ENCODE measurements at regions not wholly inside any gene's neighbourhood (a gene's known extent, or its start where the extent isn't known, plus 50 kb on each side); places are given as distances from the start of the nearest gene placed in this dataset.

- Histone ChIP-seq H3K27me3 (peaks cover 5% of the 10 kb centered on the region), H3K27ac (no peak overlapping the region), H3K4me1 (ENCODE audit: low read depth) (no peaks in the 10 kb centered on the region), H3K4me3 (no peak overlapping the region), H3K36me3 (no peaks in the 10 kb centered on the region), H3K9me3 (ENCODE audit: low read depth) (no peaks in the 10 kb centered on the region)
- TF ChIP-seq CTCF (IDR thresholded peaks at IDR 0.05; ENCODE audit: low read depth, low read length), result no peak
- no peak for DNase-seq (ENCODE audit: low read depth in 1 of 2, low spot score in 1 of 2)
Observed at GRCh38 chr2:172339371-172340010, 87.9 kb upstream of the ITGA6 start.

GRCh38 chr2:172340394-172340793 is 87.0 kb upstream of the ITGA6 start:
- Histone ChIP-seq H3K4me3 (no peak overlapping the region), H3K9me3 (ENCODE audit: low read depth) (no peaks in the 10 kb centered on the region), H3K27me3 (no peaks in the 10 kb centered on the region), H3K36me3 (no peaks in the 10 kb centered on the region), H3K4me1 (ENCODE audit: low read depth) (no peaks in the 10 kb centered on the region), H3K27ac (no peak overlapping the region)
- DNase-seq (ENCODE audit: low read depth in 1 of 2, low spot score in 1 of 2), result no peak
- TF ChIP-seq CTCF (IDR thresholded peaks at IDR 0.05; ENCODE audit: low read depth, low read length), result no peak

- no peak for DNase-seq (ENCODE audit: low read depth in 1 of 2, low spot score in 1 of 2)
Observed at GRCh38 chr2:172342078-172342477, 85.3 kb upstream of the ITGA6 start.

GRCh38 chr2:172342611-172343010 is 84.8 kb upstream of the ITGA6 start:
- no peak overlapping the region for H3K4me3 ChIP-seq
- DNase-seq (ENCODE audit: low read depth in 1 of 2, low spot score in 1 of 2), result peak in 1 of 2 donors; percentile 17
- H3K27ac ChIP-seq, result no peak overlapping the region
- H3K4me1 ChIP-seq (ENCODE audit: low read depth), result no peaks in the 10 kb centered on the region
- no peaks in the 10 kb centered on the region for H3K27me3 ChIP-seq
- no peaks in the 10 kb centered on the region for H3K36me3 ChIP-seq
- H3K9me3 ChIP-seq (ENCODE audit: low read depth), result no peaks in the 10 kb centered on the region
- no peak for TF ChIP-seq CTCF (IDR thresholded peaks at IDR 0.05; ENCODE audit: low read depth, low read length)

More at GRCh38 chr2:172342078-172342477, 85.3 kb upstream of the ITGA6 start:
- TF ChIP-seq CTCF (IDR thresholded peaks at IDR 0.05; ENCODE audit: low read depth, low read length), result no peak
- Histone ChIP-seq H3K4me3 (no peak overlapping the region), H3K4me1 (ENCODE audit: low read depth) (no peaks in the 10 kb centered on the region), H3K27ac (no peak overlapping the region), H3K27me3 (no peaks in the 10 kb centered on the region), H3K9me3 (ENCODE audit: low read depth) (no peaks in the 10 kb centered on the region), H3K36me3 (no peaks in the 10 kb centered on the region)

GRCh38 chr2:172344159-172344558 is 83.2 kb upstream of the ITGA6 start:
- TF ChIP-seq CTCF (IDR thresholded peaks at IDR 0.05; ENCODE audit: low read depth, low read length), result no peak

More at GRCh38 chr2:172344159-172344558, 83.2 kb upstream of the ITGA6 start:
- Histone ChIP-seq H3K27ac (no peak overlapping the region), H3K4me3 (no peak overlapping the region), H3K9me3 (ENCODE audit: low read depth) (no peaks in the 10 kb centered on the region), H3K4me1 (ENCODE audit: low read depth) (no peaks in the 10 kb centered on the region), H3K27me3 (no peaks in the 10 kb centered on the region), H3K36me3 (no peaks in the 10 kb centered on the region)
- no peak for DNase-seq (ENCODE audit: low read depth in 1 of 2, low spot score in 1 of 2)

All from cardiac muscle cell (in vitro differentiated cells and primary cell).